ENCODE measurements at regions not wholly inside any gene's neighbourhood (a gene's known extent, or its start where the extent isn't known, plus 50 kb on each side); places are given as distances from the start of the nearest gene placed in this dataset.

DNA sequence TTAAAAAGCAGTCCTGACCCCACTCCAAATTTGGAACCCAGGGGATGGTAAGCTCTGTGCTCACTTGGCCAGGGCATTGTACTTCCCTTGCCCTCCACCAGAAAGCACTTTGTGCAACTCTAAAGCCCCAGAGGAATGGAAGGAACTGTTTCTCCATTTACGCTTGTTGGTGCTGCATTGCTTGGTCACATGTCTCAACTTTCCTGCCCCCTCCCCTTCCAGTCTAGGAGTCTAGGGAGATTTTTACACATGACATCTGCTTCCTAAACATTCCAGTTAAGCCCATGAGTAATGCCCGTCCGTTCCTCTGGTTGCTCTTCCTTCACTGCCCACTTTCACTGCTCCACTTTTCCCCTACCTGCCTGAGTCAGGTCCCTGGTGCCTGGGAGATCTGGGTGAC, 92.6 kb upstream of the MAP1LC3B2 start:
- TF ChIP-seq CTCF (IDR thresholded peaks at IDR 0.05; ENCODE audit: poor library complexity): no peak
- TF ChIP-seq EZH2phosphoT487 (IDR thresholded peaks at IDR 0.05; ENCODE audit: low read depth, severe bottlenecking, unreplicated experiment): no peak

Measured in hepatocyte (in vitro differentiated cells).